ENCODE measurements at regions not wholly inside any gene's neighbourhood (a gene's known extent, or its start where the extent isn't known, plus 50 kb on each side); places are given as distances from the start of the nearest gene placed in this dataset.

- no peak for TF ChIP-seq CTCF (IDR thresholded peaks at IDR 0.05)
- TF ChIP-seq POLR2A (IDR thresholded peaks at IDR 0.05): no peak
Observed at GRCh38 chr2:103169861-103170260, 408.0 kb downstream of the TMEM182 start.

All from heart left ventricle (tissue), 13 donors.